Left hindlimb (tissue), 1 donor: ENCODE measurements at regions not wholly inside any gene's neighbourhood (a gene's known extent, or its start where the extent isn't known, plus 50 kb on each side); places are given as distances from the start of the nearest gene placed in this dataset.
"Not testable (repeated sequence)": the region's sequence is repeated elsewhere in the genome, so short reads cannot be mapped to it uniquely, and the experiment has no call there.

Experiments used
- DNase-seq: peaks from one replicate; pipeline ENCODE4 v3.0.0-alpha.2; 2018

DNA sequence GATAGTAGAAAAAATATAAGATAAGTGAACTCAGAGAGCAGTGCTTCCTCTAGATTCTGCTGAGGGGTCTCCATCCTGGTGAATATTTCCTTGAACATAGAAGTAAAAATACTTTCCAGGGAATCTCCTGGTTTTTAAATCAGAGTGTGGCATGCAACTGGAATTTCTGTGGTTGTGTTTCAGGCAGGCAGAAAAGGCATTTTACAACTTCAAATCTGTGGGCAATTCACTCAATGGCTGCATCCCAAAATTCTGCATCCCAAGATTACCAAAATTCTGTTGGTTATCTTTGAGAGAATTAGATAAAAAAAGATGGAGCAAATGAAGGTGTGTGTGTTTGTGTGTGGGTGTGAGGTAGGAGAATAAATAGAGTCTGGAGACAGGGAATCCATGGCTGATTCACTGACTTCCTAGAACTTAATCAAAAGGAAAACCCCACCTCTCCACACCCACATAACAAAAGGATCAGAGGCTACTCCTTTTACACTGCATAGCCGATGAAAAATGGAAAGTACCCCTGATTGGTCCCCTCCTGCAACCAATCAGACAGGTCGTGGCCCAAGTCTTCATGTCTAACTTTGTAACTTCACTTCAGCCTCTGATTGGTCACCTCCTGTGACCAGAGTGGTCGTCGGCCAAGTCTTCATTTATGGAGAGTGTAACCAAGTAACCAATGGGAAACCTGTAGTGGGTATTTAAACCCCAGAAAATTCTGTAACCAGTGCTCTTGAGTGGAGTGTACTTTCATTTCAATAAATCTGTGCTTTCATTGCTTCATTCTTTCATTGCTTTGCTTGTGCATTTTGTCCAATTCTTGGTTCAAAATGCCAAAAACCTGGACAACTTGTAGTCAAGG, 112.8 kb downstream of the DLEU7 start:
- no peak for DNase-seq

DNA sequence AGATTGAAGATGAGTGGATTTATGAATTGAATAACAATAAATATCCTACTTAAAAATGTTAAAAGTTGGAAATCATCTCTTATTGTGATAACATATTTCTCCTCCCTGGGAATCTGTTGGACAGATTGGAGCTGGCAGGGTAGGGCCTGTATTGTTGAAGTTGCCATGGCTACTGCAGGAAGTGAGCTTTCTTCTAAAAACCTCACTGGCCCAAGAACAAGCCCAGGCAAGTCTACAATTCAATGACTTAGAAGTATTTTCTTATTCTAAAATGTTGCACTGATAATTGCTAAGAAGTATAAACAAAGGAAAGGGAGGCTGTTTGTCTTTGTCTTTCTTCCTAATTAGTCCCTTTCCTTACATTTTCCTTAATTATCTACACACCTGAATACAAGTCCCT, 112.1 kb downstream of the DLEU7 start:
- no peak for DNase-seq

DNA sequence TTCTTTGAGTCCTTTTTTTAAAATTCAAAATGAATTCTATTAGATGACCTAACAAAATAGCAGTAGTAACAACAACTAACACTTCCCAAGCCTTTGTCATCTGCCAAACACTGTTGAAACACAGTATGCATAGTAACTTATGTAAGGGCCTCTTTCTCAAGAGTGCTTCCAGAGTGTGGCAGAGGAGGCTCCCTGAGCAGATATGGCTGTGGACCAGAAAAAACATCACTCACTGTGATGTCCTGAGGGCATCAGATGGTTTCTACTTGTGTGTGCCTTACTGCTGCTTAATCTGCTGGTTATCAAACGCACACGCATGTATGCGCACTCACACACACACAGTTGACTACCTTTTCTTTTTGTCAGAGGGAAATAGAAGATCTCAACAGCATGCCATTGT, 110.8 kb downstream of the DLEU7 start:
- no peak for DNase-seq

GRCh38 chr13:50733392-50733791, 110.1 kb downstream of the DLEU7 start:
- no peak for DNase-seq

GRCh38 chr13:50735071-50735470, 108.4 kb downstream of the DLEU7 start:
- DNase-seq, result no peak

DNA sequence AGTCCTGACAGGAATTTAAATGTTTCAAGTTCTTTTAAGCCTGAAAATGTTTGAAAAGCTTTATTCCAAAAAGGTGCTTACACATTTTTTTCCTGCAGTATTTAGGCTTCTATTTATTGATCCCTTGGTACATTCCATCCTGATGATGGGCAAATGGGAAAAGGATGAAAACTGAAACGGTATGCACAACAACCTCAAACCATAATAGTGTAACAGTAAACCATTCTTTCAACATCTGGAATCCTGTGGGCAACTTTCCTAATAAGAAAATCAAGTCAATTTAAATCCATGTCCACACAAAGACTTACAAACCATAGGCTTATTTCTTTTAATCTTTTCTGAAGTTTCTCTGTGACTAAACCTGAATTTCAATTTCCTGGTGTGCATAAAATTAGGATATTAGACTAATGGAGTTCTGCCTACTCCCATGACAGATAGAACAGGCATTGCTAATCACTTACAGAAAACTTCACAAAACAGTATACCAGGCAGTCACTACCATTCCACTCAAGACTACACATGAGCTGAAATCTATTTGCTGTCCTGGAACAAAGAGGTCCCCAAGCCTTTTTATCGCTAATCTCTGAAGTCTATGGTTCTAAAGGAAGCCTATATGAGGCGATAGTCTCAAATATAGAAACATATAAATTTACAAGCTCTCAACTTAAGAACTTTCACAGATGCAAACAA, 103.3 kb downstream of the DLEU7 start:
- no peak for DNase-seq

DNA sequence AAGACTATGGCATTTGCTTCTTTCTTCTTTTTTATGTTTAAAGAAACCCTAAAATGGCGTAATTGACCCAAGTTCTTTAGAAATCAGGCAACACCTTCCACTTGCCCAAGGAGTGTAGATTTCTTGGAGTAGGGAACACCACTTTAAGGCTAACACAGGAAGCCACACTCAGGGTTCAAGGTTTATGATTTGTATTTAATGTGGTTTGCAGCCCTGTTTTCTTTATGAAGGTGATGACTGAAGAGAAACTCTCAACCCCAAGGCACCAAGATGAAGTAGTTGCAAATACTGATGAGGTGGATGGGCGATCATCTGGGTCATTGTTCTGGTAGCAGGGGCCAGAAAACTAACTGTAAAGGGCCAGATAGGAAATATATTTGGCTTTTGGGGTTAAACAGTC, 101.1 kb downstream of the DLEU7 start:
- DNase-seq, result no peak

DNA sequence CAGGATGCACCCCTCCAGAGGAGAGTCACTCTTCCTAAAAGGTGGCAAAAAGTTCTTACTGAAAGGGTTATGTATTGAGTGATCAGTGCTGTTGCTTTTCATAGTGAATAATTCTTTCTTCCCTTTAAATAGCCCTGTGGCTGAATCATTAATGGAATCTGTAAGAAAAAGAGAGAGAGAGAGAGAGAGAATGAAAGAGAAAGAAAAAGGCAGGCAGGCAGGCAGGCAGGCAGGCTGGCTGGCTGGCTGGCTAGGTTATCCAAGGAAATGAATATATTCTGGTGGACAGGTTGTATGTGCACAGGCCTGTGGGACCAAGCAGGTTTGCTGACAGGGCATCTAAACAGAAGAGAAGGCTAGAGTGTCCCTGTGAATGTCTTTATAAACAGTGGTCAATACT, 100.5 kb downstream of the DLEU7 start:
- no peak for DNase-seq

GRCh38 chr13:50744116-50744660, 99.3 kb downstream of the DLEU7 start:
- DNase-seq, result no peak

- no peak for DNase-seq
These were observed 97.9 kb downstream of the DLEU7 start for GRCh38 chr13:50745542-50746115.

GRCh38 chr13:50747737-50748350, 95.6 kb downstream of the DLEU7 start:
- no peak for DNase-seq

DNA sequence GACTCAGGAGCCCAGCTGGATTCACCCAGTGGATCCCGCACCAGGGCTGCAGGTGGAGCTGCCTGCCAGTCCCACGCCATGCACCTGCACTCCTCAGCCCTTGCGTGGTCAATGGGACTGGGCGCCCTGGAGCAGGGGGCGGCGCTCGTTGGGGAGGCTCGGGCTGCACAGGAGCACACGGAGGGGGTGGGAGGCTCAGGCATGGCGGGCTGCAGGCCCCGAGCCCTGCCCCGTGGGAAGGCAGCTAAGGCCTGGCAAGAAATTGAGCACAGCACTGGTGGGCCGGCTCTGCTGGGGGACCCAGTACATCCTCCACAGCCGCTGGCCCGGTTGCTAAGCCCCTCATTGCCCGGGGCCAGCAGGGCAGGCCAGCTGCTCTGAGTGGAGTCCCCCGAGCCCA, 90.3 kb downstream of the DLEU7 start:
- DNase-seq, result not testable (repeated sequence)

DNA sequence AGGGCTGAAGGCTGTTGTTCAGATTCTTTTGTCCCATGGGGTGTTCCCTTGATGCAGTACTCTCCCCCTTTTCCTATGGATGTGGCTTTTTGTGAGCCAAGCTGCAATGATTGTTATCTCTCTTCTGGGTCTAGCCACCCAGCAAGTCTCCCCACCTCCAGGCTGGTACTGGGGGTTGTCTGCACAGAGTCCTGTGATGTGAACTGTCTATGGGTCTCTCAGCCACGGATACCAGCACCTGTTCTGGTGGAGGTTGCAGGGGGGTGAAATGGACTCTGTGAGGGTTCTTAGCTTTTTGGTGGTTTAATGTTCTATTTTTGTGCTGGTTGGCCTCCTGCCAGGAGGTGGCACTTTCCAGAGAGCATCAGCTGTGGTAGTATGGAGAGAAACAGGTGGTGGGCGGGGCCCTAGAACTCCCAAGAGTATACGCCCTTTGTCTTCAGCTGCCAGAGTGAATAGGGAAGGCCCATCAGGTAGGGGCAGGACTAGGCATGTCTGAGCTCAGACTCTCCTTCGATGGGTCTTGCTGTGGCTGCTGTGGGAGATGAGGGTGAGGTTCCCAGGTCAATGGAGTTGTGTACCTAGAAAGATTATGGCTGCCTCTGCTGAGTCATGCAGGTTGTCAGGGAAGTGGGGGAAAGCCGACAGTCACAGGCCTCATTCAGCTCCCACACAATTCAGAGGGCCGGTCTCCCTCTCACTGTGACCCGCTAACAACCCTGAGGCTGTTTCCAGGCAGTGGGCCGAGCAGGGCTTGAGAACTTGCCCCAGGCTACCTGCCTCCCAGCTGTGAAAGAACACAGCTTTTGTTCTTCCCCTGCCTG, 87.4 kb downstream of the DLEU7 start:
- peak; percentile 37 for DNase-seq

- DNase-seq, result no peak
These were observed 86.5 kb downstream of the DLEU7 start for GRCh38 chr13:50757008-50757407.

DNA sequence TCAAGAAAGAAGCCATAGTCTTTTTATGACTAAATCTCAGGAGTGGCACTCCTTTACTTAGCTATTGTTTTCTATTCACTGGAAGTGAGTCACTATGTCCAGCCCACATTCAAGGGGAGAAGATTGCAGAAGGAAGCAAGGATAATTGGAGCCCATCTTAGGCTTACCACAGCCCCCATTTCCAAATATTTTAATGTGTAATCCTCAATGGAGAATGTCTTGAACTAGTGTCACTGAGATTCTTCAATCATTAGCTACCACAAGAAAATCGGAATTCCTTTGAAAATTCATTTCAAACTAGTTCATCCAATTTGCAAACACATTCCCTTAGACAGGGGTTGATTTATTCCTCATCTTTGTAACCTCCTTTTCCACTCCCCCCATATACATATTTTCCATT, 84.7 kb downstream of the DLEU7 start:
- DNase-seq, result no peak

DNA sequence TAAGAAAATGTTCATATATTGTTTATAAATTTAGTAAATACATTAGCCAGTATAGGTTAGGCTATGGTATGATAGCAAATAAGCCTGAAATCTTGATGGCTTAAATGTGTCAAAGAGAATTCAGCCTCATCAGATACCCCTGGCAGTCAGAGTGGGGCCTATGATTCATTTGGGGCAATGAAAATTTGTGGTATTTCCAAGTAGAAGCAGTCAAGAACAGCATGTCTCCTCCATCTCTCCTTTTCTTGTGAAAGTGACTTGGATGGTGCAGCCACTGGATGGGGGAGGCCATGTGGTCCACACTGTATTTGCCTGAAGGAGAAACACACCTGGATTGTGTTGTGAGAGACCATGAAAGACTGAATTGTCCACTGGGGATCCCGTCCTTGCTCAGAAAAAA, 82.7 kb downstream of the DLEU7 start:
- DNase-seq, result no peak

DNA sequence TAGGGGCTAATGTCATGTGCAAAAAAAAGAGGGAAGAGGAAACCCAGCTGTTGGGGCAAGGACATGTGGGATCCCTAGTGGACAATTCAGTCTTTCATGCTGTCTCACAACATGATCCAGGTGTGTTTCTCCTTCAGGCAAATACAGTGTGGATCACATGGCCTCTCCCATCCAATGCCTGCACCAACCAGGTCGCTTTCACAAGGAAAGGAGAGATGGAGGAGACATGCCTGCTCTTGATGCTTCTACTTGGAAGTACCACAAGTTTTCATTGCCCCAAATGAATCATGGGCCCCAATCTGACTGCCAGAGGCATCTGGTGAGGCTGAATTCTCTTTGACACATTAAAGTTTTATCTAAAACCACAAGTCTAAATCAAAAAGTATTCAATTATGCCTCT, 82.1 kb downstream of the DLEU7 start:
- no peak for DNase-seq

- DNase-seq, result no peak
These were observed 80.4 kb downstream of the DLEU7 start for GRCh38 chr13:50762969-50763567.

- peak; percentile 53 for DNase-seq
These were observed 77.5 kb downstream of the DLEU7 start for GRCh38 chr13:50766013-50766412.

GRCh38 chr13:50766695-50767094, 76.8 kb downstream of the DLEU7 start:
- DNase-seq, result no peak

DNA sequence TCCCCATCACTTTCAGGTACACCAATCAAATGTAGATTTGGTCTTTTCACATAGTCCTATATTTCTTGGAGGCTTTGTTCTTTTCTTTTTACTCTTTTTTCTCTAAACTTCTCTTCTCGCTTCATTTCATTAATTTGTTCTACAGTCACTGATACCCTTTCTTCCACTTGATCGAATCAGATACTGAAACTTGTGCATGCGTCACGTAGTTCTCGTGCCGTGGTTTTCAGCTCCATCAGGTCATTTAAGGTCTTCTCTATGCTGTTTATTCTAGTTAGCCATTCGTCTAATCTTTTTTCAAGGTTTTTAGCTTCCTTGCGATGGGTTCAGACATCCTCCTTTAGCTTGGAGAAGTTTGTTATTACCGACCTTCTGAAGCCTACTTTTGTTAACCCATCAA, 70.6 kb downstream of the DLEU7 start:
- DNase-seq, result not testable (repeated sequence)
